Heart left ventricle (tissue), 13 donors: ENCODE measurements at regions not wholly inside any gene's neighbourhood (a gene's known extent, or its start where the extent isn't known, plus 50 kb on each side); places are given as distances from the start of the nearest gene placed in this dataset.

Experiments used
- CTCF ChIP-seq, 12 donors: fragments of 200-600 bp; sonication (generic) in 4 of 12; IDR thresholded peaks; one replicate each; pipeline versions ENCODE4 v1.5.0 to v1.8.0; 2018 to 2022; ENCODE audit warnings: antibody characterized with exemption in 12 of 12, mild to moderate bottlenecking in 5 of 12
- POLR2A ChIP-seq, 2 donors: fragments of 450-650 bp; IDR thresholded peaks; one replicate each; pipeline ENCODE4 v1.6.1; 2017; ENCODE audit warnings: antibody characterized with exemption in 2 of 2, mild to moderate bottlenecking in 2 of 2, moderate library complexity in 2 of 2
- donor health status: ischemic (EF 13 %, LVEDD 7.1; RV severe dilation, severe dysfunction).
- donor health status: DM: no; HTN: yes; CAD: no.
- donor health status: DM: no; HTN: no; CAD: no.
- donor health status: ischemic (EF 25% LVEDD 6.9; RV normal size, moderate dysfunction).
- donor health status: ischemic (EF 25% LVEDD 5.7; RV mildly dilated, moderate dysfunction).
- donor health status: ischemic (EF 35%, LVEDD 5.7; RV mildly dilated, moderate dysfunction).
- donor health status: nonischemic (EF 11% LVEDD 7.7; RV severe dilation, severe dysfunction).
- donor health status: DM: yes; HTN: yes; CAD: no.
- donor health status: PGD.
- donor health status: ischemic (EF 29% LVEDD 5.4; RV normal size, mild dysfunction).
- donor health status: nonischemic (EF 23%, LVEDD 6.1; RV moderate dilation, normal function).

- TF ChIP-seq CTCF (IDR thresholded peaks at IDR 0.05) (no peak), POLR2A (IDR thresholded peaks at IDR 0.05) (no peak)
Observed at GRCh38 chr2:146939991-146940685, 904.7 kb upstream of the ACVR2A start.
